Cardiac septum (tissue), 1 donor: ENCODE measurements at regions not wholly inside any gene's neighbourhood (a gene's known extent, or its start where the extent isn't known, plus 50 kb on each side); places are given as distances from the start of the nearest gene placed in this dataset.

Experiments used
- DNase-seq: peaks from one replicate; pipeline ENCODE4 v3.0.0-alpha.2; 2020; ENCODE audit warnings: low spot score
- intact Hi-C: fragments of 100-400 bp; cut with DNase I; formaldehyde crosslinking; loops from one replicate; pipeline ENCODE4 v1.14.0; 2022
- donor health status: DM: no; HTN: no; CAD: no.

- intact Hi-C loops: no loop called here
- no peak for DNase-seq
These were observed 177.9 kb downstream of the KATNAL1 start for GRCh38 chr13:30129411-30129810.

- no peak for DNase-seq
- intact Hi-C loops: no loop called here
These were observed 178.8 kb downstream of the KATNAL1 start for GRCh38 chr13:30128591-30128990.

- DNase-seq: no peak
- intact Hi-C loops: no loop called here
These were observed 179.3 kb downstream of the KATNAL1 start for GRCh38 chr13:30128095-30128494.

GRCh38 chr13:30126903-30127428 lies 180.4 kb downstream of the KATNAL1 start:
- DNase-seq: no peak
- intact Hi-C loops: no loop called here

- DNase-seq: no peak
- intact Hi-C loops: no loop called here
These were observed 181.8 kb downstream of the KATNAL1 start for GRCh38 chr13:30125422-30126073.

- intact Hi-C loops: no loop called here
- DNase-seq: no peak
These were observed 183.1 kb downstream of the KATNAL1 start for GRCh38 chr13:30124131-30124768.

- intact Hi-C loops: no loop called here
- DNase-seq: no peak
These were observed 183.8 kb downstream of the KATNAL1 start for GRCh38 chr13:30123575-30123974.

- intact Hi-C loops: no loop called here
These were observed 185.7 kb downstream of the KATNAL1 start for GRCh38 chr13:30121666-30122065.

GRCh38 chr13:30121244-30121643 lies 186.1 kb downstream of the KATNAL1 start:
- DNase-seq: no peak
- intact Hi-C loops: no loop called here

More at GRCh38 chr13:30121666-30122065, 185.7 kb downstream of the KATNAL1 start:
- no peak for DNase-seq

- intact Hi-C loops: no loop called here
- DNase-seq: no peak
These were observed 187.1 kb downstream of the KATNAL1 start for GRCh38 chr13:30120133-30120822.

- intact Hi-C loops: no loop called here
- no peak for DNase-seq
These were observed 187.9 kb downstream of the KATNAL1 start for GRCh38 chr13:30119476-30119875.

GRCh38 chr13:30116379-30116778 lies 191.0 kb downstream of the KATNAL1 start:
- intact Hi-C loops: no loop called here
- DNase-seq: peak; percentile 43

GRCh38 chr13:30115257-30115600 lies 192.1 kb downstream of the KATNAL1 start:
- intact Hi-C loops: loop anchor here (2.0 kb wide), 1 partner anchor 606 kb away; no protein-coding TSS in a partner anchor
- DNase-seq: no peak

- peak; percentile 94 for DNase-seq
- intact Hi-C loops: loop anchor here (2.0 kb wide), 1 partner anchor 606 kb away; no protein-coding TSS in a partner anchor
These were observed 192.6 kb downstream of the KATNAL1 start for GRCh38 chr13:30114571-30115256.

- no peak for DNase-seq
- intact Hi-C loops: loop anchor here (2.0 kb wide), 3 partner anchors 267 to 605 kb away; no protein-coding TSS in a partner anchor
These were observed 193.3 kb downstream of the KATNAL1 start for GRCh38 chr13:30113983-30114570.

- intact Hi-C loops: loop anchor here (2.0 kb wide), 2 partner anchors 267 to 341 kb away; no protein-coding TSS in a partner anchor
- no peak for DNase-seq
These were observed 193.8 kb downstream of the KATNAL1 start for GRCh38 chr13:30113551-30113950.

- intact Hi-C loops: loop anchor here (2.0 kb wide), 2 partner anchors 266 to 340 kb away; no protein-coding TSS in a partner anchor
- peak; percentile 84 for DNase-seq
These were observed 194.5 kb downstream of the KATNAL1 start for GRCh38 chr13:30112602-30113435.

- intact Hi-C loops: loop anchor here (2.0 kb wide), 2 partner anchors 265 to 339 kb away; no protein-coding TSS in a partner anchor
These were observed 195.5 kb downstream of the KATNAL1 start for GRCh38 chr13:30111810-30112209.

More at GRCh38 chr13:30111810-30112209, 195.5 kb downstream of the KATNAL1 start:
- DNase-seq: peak; percentile 62
